ENCODE measurements at regions not wholly inside any gene's neighbourhood (a gene's known extent, or its start where the extent isn't known, plus 50 kb on each side); places are given as distances from the start of the nearest gene placed in this dataset.

DNA sequence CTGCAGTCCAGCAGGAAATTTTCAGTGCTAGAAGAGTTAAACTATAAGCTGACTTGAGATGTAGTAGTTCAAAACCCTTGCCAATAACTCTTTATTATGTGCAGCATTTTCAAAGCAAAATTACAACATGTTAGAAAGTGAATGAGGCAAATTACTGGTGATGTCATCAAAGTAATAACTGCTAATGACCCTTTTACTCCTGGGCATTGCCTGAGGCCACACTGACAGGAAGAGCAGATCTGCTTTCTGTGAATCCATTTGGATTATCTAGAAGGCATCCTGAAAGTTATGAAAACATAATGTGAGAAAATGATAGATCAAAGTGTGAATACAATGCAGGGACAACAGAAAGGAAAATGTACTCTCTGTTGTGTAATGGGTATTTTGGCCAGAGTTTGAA, 139.6 kb upstream of the TRIB2 start:
- H3K36me3 ChIP-seq (replicated peaks in 1 of 2; ENCODE audit: insufficient read depth in 1 of 2, low read depth in 2 of 2) = no peaks in the 10 kb centered on the region
- H3K27me3 ChIP-seq = no peaks in the 10 kb centered on the region
- ATAC-seq (no peak), DNase-seq (no peak)
- no peak overlapping the region for H3K4me3 ChIP-seq
- intact Hi-C loops (cut with DNase I) = no loop called here
- H3K9me3 ChIP-seq = no peaks in the 10 kb centered on the region
- H3K27ac ChIP-seq = no peak overlapping the region
- no peak for TF ChIP-seq CTCF (IDR thresholded peaks at IDR 0.05)
- TF ChIP-seq POLR2A (IDR thresholded peaks at IDR 0.05) = no peak
- no peaks in the 10 kb centered on the region for H3K4me1 ChIP-seq

DNA sequence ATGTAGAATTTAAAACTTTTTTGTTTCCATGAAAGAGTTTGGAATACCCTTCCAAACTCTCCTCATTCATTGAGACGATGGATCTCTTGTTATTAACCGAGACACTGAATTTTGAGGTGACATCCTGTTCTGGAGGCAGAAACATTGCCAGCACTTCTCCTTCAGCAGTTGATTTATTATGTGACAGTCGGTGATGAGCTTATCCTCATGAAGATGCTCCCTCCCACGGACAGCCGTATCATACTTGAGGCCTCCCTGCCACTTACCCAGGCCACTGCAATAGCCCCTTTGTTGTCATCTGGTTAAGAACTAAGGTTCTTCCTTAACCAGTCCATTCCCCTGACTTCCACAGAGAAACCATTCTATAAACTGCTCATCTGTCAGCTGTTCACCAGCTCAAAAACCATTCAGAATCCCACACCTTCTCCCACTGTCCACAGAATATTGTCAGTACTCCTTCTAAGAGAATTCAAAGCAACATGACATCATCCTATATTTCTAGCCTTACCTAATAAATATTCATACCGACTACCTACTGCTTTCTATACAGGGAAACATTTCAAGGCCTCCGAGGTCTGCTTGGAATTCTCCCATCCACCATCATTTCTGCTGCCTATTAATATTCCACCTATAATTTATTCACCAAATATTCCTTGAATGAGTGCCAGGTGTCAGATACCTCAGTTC, 139.0 kb upstream of the TRIB2 start:
- WGBS, 2 donors = 87 to 91% methylated on average over 7 of the region's 7 CpGs

DNA sequence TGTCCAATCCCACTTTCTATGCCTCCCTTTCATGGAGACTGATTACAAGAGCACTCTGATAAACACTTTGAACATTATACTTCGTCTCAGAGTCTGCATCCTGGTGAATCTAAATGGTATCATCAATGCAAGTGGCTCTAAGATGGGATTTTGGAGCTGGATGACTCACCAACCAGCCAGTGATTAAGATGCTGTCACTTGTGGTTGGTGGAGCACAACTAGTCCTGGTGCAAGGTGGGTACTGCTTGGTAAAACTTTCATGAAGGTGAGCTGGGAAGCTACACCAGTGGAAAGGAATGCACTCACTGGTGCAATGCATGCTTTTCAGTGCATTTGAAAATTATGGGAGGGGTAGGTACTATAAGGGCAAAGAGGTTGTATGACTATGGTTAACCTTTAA, 137.7 kb upstream of the TRIB2 start:
- intact Hi-C loops (cut with DNase I) = no loop called here
- Histone ChIP-seq H3K27ac (no peak overlapping the region), H3K36me3 (replicated peaks in 1 of 2; ENCODE audit: insufficient read depth in 1 of 2, low read depth in 2 of 2) (no peaks in the 10 kb centered on the region), H3K4me1 (no peaks in the 10 kb centered on the region), H3K4me3 (no peak overlapping the region), H3K27me3 (no peaks in the 10 kb centered on the region), H3K9me3 (no peaks in the 10 kb centered on the region)
- DNase-seq (no peak), ATAC-seq (no peak)
- TF ChIP-seq CTCF (IDR thresholded peaks at IDR 0.05) (no peak), POLR2A (IDR thresholded peaks at IDR 0.05) (no peak)
- 80 to 92% methylated on average over 1 of the region's 1 CpG for WGBS, 2 donors

More for the DNA sequence above, 139.0 kb upstream of the TRIB2 start:
- no peak for ATAC-seq
- intact Hi-C loops (cut with DNase I) = no loop called here
- Histone ChIP-seq H3K9me3 (no peaks in the 10 kb centered on the region), H3K27me3 (no peaks in the 10 kb centered on the region), H3K36me3 (replicated peaks in 1 of 2; ENCODE audit: insufficient read depth in 1 of 2, low read depth in 2 of 2) (no peaks in the 10 kb centered on the region), H3K27ac (no peak overlapping the region), H3K4me3 (no peak overlapping the region), H3K4me1 (no peaks in the 10 kb centered on the region)
- TF ChIP-seq POLR2A (IDR thresholded peaks at IDR 0.05) = no peak
- TF ChIP-seq CTCF (IDR thresholded peaks at IDR 0.05) = no peak
- no peak for DNase-seq

GRCh38 chr2:12584338-12584737, 132.4 kb upstream of the TRIB2 start:
- no peaks in the 10 kb centered on the region for H3K36me3 ChIP-seq (replicated peaks in 1 of 2; ENCODE audit: insufficient read depth in 1 of 2, low read depth in 2 of 2)
- no peak for TF ChIP-seq CTCF (IDR thresholded peaks at IDR 0.05)
- TF ChIP-seq POLR2A (IDR thresholded peaks at IDR 0.05) = no peak
- no peaks in the 10 kb centered on the region for H3K27me3 ChIP-seq
- H3K27ac ChIP-seq = no peak overlapping the region
- H3K9me3 ChIP-seq = no peaks in the 10 kb centered on the region
- DNase-seq (no peak), ATAC-seq (no peak)
- no peak overlapping the region for H3K4me3 ChIP-seq
- no peaks in the 10 kb centered on the region for H3K4me1 ChIP-seq
- 93 to 97% methylated on average over 3 of the region's 3 CpGs for WGBS, 2 donors
- intact Hi-C loops (cut with DNase I) = no loop called here

GRCh38 chr2:12585784-12586183, 131.0 kb upstream of the TRIB2 start:
- no peak for DNase-seq
- Histone ChIP-seq H3K36me3 (replicated peaks in 1 of 2; ENCODE audit: insufficient read depth in 1 of 2, low read depth in 2 of 2) (no peaks in the 10 kb centered on the region), H3K4me1 (no peaks in the 10 kb centered on the region), H3K9me3 (no peaks in the 10 kb centered on the region), H3K27me3 (no peaks in the 10 kb centered on the region), H3K27ac (no peak overlapping the region), H3K4me3 (no peak overlapping the region)
- TF ChIP-seq CTCF (IDR thresholded peaks at IDR 0.05) (no peak), POLR2A (IDR thresholded peaks at IDR 0.05) (no peak)
- WGBS, 2 donors = 90% methylated on average over 2 of the region's 2 CpGs
- intact Hi-C loops (cut with DNase I) = no loop called here
- ATAC-seq = no peak
